ENCODE measurements at regions not wholly inside any gene's neighbourhood (a gene's known extent, or its start where the extent isn't known, plus 50 kb on each side); places are given as distances from the start of the nearest gene placed in this dataset.

GRCh38 chr2:128836559-128837100 lies 518.0 kb upstream of the HS6ST1 start:
- FAIRE-seq: no peak

GRCh38 chr2:128838244-128838643 lies 519.6 kb upstream of the HS6ST1 start:
- no peak for FAIRE-seq

GRCh38 chr2:128841803-128842202 lies 523.1 kb upstream of the HS6ST1 start:
- FAIRE-seq: no peak

- no peak for FAIRE-seq
Measured at GRCh38 chr2:128867311-128867710, 548.6 kb upstream of the HS6ST1 start.

GRCh38 chr2:128867936-128868636 lies 549.4 kb upstream of the HS6ST1 start:
- no peak for FAIRE-seq

- no peak for FAIRE-seq
Measured at GRCh38 chr2:128868686-128869551, 550.3 kb upstream of the HS6ST1 start.

- FAIRE-seq: no peak
Measured at GRCh38 chr2:128874608-128875007, 555.9 kb upstream of the HS6ST1 start.

GRCh38 chr2:128876986-128877983 lies 558.6 kb upstream of the HS6ST1 start:
- FAIRE-seq: no peak

GRCh38 chr2:128879161-128879560 lies 560.5 kb upstream of the HS6ST1 start:
- FAIRE-seq: no peak

- no peak for FAIRE-seq
Measured at GRCh38 chr2:128894896-128895295, 576.2 kb upstream of the HS6ST1 start.

- no peak for FAIRE-seq
Measured at GRCh38 chr2:128901572-128902391, 583.1 kb upstream of the HS6ST1 start.

GRCh38 chr2:128903637-128904036 lies 585.0 kb upstream of the HS6ST1 start:
- FAIRE-seq: no peak

- no peak for FAIRE-seq
Measured at GRCh38 chr2:128911276-128911675, 592.6 kb upstream of the HS6ST1 start.

- FAIRE-seq: no peak
Measured at GRCh38 chr2:128914320-128914719, 595.7 kb upstream of the HS6ST1 start.

- no peak for FAIRE-seq
Measured at GRCh38 chr2:128921751-128922150, 603.1 kb upstream of the HS6ST1 start.

GRCh38 chr2:128922154-128922553 lies 603.5 kb upstream of the HS6ST1 start:
- FAIRE-seq: no peak

GRCh38 chr2:128925631-128926030 lies 607.0 kb upstream of the HS6ST1 start:
- FAIRE-seq: no peak

- FAIRE-seq: no peak
Measured at GRCh38 chr2:128930101-128930500, 611.4 kb upstream of the HS6ST1 start.

- no peak for FAIRE-seq
Measured at GRCh38 chr2:128940378-128940777, 621.7 kb upstream of the HS6ST1 start.

GRCh38 chr2:128941751-128942150 lies 623.1 kb upstream of the HS6ST1 start:
- no peak for FAIRE-seq

GRCh38 chr2:128949360-128949759 lies 630.7 kb upstream of the HS6ST1 start:
- no peak for FAIRE-seq

- FAIRE-seq: no peak
Measured at GRCh38 chr2:128950758-128951157, 632.1 kb upstream of the HS6ST1 start.

Data from G401.6 (cell line).